Left lung (tissue), 4 donors: ENCODE measurements at regions not wholly inside any gene's neighbourhood (a gene's known extent, or its start where the extent isn't known, plus 50 kb on each side); places are given as distances from the start of the nearest gene placed in this dataset.

ENCODE experiments used
- ATAC-seq: fragments of 200-7000 bp; cut with Tn5 transposase; one replicate; pipeline ENCODE4 v1.9.1; 2020; ENCODE audit warnings: moderate library complexity
- DNase-seq, 4 donors: peaks; one replicate each; pipeline ENCODE4 v3.0.0-alpha.2; 2013 to 2020
- H3K27ac ChIP-seq, 2 donors: fragments of 200-600 bp; sonication (generic) in 1 of 2; one replicate each; pipeline versions ENCODE4 v1.5.0 to v1.8.0; 2020 to 2021
- H3K27me3 ChIP-seq, 2 donors: fragments of 200-600 bp; sonication (generic) in 1 of 2; one replicate each; pipeline versions ENCODE4 v1.5.0 to v1.8.0; 2020 to 2021
- H3K36me3 ChIP-seq, 2 donors: fragments of 200-600 bp; sonication (generic) in 1 of 2; one replicate each; pipeline versions ENCODE4 v1.5.0 to v1.8.0; 2020 to 2021
- H3K4me1 ChIP-seq, 2 donors: fragments of 200-600 bp; one replicate each; pipeline ENCODE4 v1.8.0; 2021
- H3K4me3 ChIP-seq, 2 donors: fragments of 200-600 bp; sonication (generic) in 1 of 2; one replicate each; pipeline versions ENCODE4 v1.5.0 to v1.8.0; 2020 to 2021; ENCODE audit warnings: mild to moderate bottlenecking in 1 of 2
- H3K9me3 ChIP-seq, 2 donors: fragments of 200-600 bp; sonication (generic) in 1 of 2; one replicate each; pipeline versions ENCODE4 v1.5.0 to v1.8.0; 2020 to 2021
- intact Hi-C, 2 donors: fragments of 100-400 bp; cut with DNase I; formaldehyde crosslinking; loops; one replicate each; pipeline versions ENCODE4 v1.11.2 to v1.14.2; 2022
- TF ChIP-seq, protein P1 (sequence below), 2 donors: fragments of 200-600 bp; sonication (generic) in 1 of 2; IDR thresholded peaks; one replicate each; pipeline versions ENCODE4 v1.5.0 to v1.8.0; 2021; ENCODE audit warnings: antibody characterized with exemption in 2 of 2
- donor health status: DM: no; HTN: yes; CAD: no.
- donor health status: DM: no; HTN: no; CAD: no.

DNA sequence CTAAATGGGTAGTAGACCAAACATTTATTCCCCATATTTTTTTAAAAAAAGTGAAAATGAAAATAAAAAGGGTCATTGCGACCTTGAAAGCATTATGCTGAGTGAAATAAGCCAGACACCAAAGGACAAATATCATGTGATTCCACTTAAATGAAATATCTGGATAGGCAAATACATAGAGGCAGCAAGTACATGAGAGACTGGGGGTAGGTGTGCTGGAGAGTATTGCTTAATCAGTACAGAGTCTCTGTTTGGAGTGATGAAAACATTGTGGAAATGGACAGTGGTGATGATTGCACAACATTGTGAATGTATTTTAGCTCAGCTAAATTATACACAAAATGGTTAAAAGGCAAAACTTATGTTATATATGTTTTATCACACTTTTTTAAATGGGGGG, 169.4 kb downstream of the AKR1D1 start:
- TF ChIP-seq, protein P1, sequence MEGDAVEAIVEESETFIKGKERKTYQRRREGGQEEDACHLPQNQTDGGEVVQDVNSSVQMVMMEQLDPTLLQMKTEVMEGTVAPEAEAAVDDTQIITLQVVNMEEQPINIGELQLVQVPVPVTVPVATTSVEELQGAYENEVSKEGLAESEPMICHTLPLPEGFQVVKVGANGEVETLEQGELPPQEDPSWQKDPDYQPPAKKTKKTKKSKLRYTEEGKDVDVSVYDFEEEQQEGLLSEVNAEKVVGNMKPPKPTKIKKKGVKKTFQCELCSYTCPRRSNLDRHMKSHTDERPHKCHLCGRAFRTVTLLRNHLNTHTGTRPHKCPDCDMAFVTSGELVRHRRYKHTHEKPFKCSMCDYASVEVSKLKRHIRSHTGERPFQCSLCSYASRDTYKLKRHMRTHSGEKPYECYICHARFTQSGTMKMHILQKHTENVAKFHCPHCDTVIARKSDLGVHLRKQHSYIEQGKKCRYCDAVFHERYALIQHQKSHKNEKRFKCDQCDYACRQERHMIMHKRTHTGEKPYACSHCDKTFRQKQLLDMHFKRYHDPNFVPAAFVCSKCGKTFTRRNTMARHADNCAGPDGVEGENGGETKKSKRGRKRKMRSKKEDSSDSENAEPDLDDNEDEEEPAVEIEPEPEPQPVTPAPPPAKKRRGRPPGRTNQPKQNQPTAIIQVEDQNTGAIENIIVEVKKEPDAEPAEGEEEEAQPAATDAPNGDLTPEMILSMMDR (IDR thresholded peaks at IDR 0.05) = no peak
- DNase-seq = peak in 1 of 4 donors; percentile 13
- Histone ChIP-seq H3K36me3 (no peaks in the 10 kb centered on the region), H3K4me3 (no peak overlapping the region), H3K4me1 (no peaks in the 10 kb centered on the region), H3K9me3 (peaks cover 0 to 11% of the 10 kb centered on the region in 2 donors), H3K27me3 (no peaks in the 10 kb centered on the region), H3K27ac (no peak overlapping the region)
- ATAC-seq = peak; percentile 90
- intact Hi-C loops = no loop called here

DNA sequence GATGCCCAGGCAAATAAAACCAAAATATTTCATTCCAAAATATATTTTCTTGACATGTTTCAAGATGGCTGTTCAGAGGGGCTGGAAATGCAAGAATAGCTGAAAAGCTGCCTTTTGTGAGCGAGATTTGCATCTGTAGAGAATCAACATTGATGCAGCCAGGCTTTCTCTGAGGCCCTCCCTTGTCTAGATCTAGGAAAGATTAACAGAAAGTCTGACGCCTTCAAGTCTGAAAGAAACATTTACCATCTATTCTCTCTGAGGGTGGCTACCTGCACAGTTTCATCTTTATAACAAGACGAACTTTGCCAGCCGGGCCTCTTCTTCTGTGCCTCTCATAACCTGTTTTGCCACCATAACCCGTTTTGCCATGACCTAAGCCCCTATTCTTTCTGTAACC, 170.2 kb downstream of the AKR1D1 start:
- no peaks in the 10 kb centered on the region for H3K27me3 ChIP-seq
- peak in 1 of 4 donors; percentile 10 for DNase-seq
- H3K9me3 ChIP-seq = peaks cover 0 to 11% of the 10 kb centered on the region in 2 donors
- ATAC-seq = no peak
- no peaks in the 10 kb centered on the region for H3K4me1 ChIP-seq
- TF ChIP-seq, protein P1 (IDR thresholded peaks at IDR 0.05) = no peak
- intact Hi-C loops = no loop called here
- no peaks in the 10 kb centered on the region for H3K36me3 ChIP-seq
- no peak overlapping the region for H3K27ac ChIP-seq
- no peak overlapping the region for H3K4me3 ChIP-seq

DNA sequence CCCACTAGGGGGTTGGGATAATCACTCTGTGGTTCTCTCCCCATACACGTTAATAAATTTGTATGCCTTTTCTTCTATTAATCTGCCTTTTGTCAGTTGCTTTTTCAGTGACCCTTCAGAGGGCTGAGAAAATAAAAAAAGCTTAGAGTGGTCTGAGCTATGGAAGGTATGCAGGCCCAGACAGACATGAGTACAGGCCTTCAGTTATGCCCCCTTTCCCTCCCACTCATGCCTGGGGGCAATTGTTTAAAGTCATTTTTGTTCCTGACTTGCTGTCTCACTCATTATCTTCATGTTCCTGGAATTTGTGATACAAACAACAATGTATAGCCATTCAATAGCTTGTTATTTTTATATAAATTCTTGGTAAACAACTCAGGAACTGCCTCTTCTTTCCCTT, 170.8 kb downstream of the AKR1D1 start:
- H3K4me1 ChIP-seq = no peaks in the 10 kb centered on the region
- H3K36me3 ChIP-seq = no peaks in the 10 kb centered on the region
- DNase-seq (no peak), ATAC-seq (no peak)
- no peak overlapping the region for H3K27ac ChIP-seq
- H3K9me3 ChIP-seq = peaks cover 0 to 11% of the 10 kb centered on the region in 2 donors
- TF ChIP-seq, protein P1 (IDR thresholded peaks at IDR 0.05) = no peak
- intact Hi-C loops = no loop called here
- H3K4me3 ChIP-seq = no peak overlapping the region
- no peaks in the 10 kb centered on the region for H3K27me3 ChIP-seq

DNA sequence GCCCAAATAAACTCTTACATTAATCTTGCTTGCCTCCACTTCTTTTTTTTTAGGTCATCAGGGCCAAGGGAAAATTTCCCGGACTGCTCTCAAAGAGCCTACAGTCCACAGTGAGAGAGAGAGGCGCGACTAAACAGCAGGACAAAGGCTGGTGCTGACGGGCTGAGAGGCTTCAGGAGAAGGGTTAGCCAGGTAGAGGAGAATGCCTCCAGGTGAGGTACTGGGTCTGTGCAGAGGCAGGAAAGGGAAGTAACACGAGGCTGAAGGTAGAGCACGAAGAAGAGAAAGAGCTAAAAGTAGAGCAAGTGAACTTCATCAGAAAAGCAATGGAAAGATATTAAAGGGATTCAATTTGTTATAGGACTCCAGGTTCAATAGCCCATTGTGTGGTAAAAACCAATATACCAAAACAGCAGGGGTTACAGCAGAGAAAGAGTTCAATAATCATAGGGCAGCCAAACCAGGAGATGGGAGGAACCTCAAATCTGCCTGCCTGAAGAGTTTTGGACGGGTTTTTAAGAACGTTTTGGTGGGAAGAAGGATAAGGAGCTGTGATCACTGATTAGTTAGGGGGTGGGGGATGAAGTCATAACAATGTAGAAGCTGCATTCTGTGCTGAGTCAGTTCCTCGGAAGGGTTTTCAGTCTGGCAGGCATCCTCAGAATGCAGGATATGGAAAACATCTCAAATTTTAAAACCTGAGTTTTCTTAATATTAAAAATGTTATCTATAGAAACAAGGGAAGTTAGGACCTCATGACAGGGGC, 171.5 kb downstream of the AKR1D1 start:
- H3K4me3 ChIP-seq = no peak overlapping the region

DNA sequence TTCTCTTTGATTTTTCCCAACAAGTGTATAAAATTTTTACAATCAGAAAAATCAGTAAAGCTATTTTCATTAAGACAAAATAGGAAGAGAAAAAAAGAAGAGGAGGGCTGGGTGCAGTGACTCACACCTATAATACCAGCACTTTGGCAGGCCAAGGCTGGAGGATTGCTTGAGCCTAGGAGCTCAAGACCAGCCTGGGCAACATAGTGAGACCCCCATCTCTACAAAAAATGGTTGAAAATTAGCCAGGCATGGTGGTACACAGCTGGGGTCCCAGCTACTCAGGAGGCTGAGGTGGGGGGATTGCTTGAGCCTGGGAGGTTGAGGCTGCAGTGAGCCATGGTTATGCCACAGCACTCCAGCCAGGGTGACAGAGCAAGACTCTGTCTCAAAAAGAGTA, 172.3 kb downstream of the AKR1D1 start:
- H3K4me1 ChIP-seq = no peaks in the 10 kb centered on the region
- no peaks in the 10 kb centered on the region for H3K27me3 ChIP-seq
- H3K4me3 ChIP-seq = no peak overlapping the region
- H3K9me3 ChIP-seq = peaks cover 0 to 11% of the 10 kb centered on the region in 2 donors
- DNase-seq (no peak), ATAC-seq (no peak)
- intact Hi-C loops = no loop called here
- TF ChIP-seq, protein P1 (IDR thresholded peaks at IDR 0.05) = no peak
- H3K27ac ChIP-seq = no peak overlapping the region
- no peaks in the 10 kb centered on the region for H3K36me3 ChIP-seq

More for the DNA sequence above, 171.5 kb downstream of the AKR1D1 start:
- ATAC-seq (no peak), DNase-seq (no peak)
- TF ChIP-seq, protein P1 (IDR thresholded peaks at IDR 0.05) = no peak
- Histone ChIP-seq H3K36me3 (no peaks in the 10 kb centered on the region), H3K4me1 (no peaks in the 10 kb centered on the region), H3K27ac (no peak overlapping the region), H3K27me3 (no peaks in the 10 kb centered on the region), H3K9me3 (peaks cover 0 to 11% of the 10 kb centered on the region in 2 donors)
- intact Hi-C loops = no loop called here
